GM04504 (cell line): ENCODE measurements at regions not wholly inside any gene's neighbourhood (a gene's known extent, or its start where the extent isn't known, plus 50 kb on each side); places are given as distances from the start of the nearest gene placed in this dataset.
"Not testable (repeated sequence)": the region's sequence is repeated elsewhere in the genome, so short reads cannot be mapped to it uniquely, and the experiment has no call there.

Experiments used
- DNase-seq: peaks from one replicate; pipeline ENCODE4 v3.0.0-alpha.2; 2012; ENCODE audit warnings: low read depth

DNA sequence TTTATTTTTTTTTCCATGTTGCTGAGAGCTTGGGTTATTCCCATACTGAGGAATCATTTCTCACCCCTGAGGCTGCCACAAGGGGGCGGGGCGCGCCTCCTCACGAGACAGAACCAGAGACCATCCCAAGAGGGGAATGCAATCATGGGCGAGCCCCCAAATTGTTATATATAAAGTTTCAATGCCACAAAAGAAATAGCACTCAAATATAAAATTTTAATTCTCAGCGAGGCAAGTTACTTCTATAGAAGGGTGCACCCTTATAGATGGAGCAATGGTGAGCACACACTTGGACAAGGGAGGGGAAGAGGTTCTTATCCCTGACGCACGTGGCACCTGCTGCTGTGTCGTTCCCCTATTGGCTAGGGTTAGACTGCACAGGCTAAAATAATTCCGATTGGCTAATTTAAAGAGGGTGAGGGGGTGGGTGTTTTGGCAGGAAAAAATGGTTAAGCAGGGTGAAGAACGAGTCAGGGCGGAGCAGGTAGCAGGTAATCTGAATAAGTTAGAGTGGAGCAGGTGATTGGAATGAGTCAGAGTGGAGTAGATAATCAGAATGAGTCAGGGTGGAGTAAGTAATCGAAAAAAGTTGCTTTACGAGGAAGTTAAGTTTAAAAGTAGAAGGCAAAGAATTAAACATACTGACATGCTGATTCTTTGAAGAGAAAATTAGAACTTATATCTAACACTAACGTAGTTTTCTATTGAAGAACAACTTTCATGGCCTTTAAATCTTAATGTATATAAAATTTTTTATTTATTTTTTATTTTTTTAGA is 177.5 kb downstream of the MTCL1 start:
- no peak for DNase-seq

DNA sequence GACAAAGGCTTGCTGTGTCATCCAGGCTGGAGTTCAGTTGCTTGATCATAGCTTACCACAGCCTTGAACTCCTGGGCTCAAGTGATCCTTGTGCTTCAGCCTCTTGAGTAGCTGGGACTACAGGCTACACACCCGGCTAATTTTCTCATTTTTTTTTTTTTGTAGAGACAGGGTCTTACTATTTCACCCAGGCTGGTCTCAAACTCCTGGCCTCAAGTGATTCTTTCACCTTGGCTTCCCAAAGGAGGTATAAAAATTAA is 178.0 kb downstream of the MTCL1 start:
- DNase-seq = no peak

DNA sequence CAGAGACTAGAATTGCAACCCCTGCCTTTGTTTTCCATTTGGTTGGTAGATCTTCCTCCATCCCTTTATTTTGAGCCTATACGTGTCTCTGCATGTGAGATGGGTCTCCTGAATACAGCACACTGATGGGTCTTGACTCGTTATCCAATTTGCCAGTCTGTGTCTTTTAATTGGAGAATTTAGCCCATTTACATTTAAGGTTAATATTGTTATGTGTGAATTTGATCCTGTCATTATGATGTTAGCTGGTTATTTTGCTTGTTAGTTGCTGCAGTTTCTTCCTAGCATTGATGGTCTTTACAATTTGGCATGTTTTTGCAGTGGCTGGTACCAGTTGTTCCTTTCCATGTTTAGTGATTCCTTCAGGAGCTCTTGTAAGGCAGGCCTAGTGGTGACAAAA is 182.5 kb downstream of the MTCL1 start:
- not testable (repeated sequence) for DNase-seq

DNA sequence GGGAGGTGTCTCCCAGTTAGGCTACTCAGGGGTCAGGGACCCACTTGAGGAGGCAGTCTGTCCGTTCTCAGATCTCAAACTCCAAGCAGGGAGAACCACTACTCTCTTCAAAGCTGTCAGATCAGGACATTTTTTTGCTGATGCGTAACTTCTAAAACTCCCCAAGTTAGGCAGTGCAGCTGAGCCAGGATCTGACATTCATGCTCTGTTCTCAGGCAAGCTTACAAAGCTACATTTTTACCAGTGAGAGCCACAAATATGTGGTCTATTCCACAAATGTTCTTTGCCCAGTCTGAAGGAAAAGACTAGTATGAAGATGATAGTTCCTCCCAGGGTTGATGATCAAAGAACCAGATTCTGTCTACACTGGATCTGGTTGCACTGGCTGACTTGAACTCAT is 184.1 kb downstream of the MTCL1 start:
- no peak for DNase-seq

DNA sequence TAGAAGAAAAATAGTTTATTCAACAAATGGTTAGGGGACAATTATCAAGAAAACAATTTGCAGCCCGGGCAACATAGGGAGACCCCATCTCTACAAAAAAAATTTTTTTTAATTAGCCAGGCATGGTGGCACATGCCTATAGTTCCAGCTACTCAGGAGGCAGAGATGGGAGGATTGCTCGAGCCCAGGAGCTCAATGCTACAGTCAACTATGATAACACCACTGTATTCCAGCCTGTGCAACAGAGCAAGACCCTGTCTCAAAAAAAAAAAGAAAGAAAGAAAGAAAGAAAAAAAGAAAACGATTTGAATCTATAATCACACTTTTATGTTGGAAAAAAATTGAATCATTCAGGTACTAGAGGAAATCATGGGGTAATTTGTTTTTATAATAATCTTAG is 185.1 kb downstream of the MTCL1 start:
- not testable (repeated sequence) for DNase-seq

DNA sequence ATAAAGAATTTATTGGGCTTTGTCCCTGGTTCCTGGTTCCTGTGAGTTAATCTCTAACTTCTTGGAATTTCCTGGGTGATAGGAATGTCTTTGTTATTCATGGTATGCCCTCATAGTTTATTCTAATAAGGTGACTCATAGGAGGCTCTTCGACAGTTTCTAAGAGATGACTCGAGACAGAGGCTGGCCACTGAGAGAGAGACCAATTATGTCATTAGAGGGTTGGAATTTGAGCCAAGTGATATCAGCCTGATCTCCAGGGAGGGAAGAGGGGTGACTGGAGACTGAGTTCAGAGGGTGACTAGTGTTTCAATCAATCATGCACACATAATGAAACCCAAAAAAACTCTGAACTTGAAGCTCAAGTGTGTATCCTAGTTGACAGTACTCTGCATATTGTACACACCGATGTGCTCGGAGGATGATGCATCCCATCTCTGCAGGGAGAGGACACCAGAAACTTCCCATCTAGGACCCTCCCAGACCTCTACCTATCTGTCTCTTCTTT is 185.7 kb downstream of the MTCL1 start:
- peak; percentile 88 for DNase-seq

DNA sequence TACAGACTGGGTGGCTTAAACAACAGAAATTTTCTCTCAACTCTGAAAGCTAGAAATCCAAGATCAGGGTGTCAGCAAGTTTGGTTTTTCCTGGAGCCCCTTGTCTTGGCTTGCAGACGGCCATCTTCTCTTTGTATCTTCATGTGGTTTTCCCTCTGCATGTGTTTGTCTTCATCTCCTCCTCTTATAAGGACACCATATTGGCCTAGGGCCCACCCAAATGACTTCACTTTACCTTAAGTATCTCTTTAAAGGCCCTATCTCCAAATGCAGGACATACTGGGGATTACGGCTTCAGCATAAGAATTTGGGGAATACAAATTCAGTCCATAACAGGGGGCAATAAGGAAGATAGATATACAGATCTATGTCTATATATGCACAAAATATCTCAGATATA is 187.9 kb downstream of the MTCL1 start:
- DNase-seq = no peak

DNA sequence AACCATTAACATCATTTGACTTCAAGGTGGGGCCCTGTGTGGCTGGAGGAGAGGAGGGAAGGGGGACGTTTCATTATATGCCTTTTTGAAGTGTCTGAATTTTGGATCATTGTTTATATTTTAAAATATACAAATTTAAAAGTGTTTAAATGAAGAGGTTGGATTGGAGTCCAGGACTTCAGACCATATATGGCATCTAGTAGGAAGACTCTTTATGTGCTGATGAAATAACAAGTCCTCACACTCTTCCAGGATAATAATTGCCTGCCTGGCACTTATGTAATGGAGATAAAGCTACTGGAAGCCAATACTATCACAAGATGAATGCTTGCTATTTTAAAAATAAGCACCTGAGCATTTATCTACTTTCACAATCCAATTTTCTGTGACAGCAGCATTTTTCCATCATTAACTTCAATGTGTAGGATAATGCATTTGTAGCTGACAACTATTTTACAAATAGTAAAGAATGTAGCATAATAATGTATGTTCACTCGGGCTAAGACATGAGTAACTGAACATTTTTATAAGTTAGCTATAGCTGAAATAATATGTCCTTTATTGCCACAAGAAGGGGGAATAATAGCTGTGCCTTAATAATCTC is 188.4 kb downstream of the MTCL1 start:
- no peak for DNase-seq

DNA sequence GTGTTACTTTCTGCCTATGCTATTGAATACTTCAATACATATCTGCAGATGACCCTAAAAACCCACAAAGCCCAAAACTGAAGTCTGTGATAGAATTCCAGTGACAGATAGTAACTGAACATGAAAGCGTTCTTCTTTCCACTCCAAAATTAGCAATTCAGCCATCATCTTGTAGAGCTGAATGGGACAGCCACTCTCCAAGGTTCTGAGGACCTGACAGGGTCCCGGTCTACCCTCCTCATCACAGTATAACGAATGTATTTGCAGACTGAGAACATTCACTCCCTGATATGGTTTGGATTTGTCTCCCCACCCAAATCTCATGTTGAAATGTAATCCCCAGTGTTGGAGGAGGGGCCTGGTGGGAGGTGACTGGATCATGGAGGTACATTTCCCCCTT is 189.5 kb downstream of the MTCL1 start:
- no peak for DNase-seq

DNA sequence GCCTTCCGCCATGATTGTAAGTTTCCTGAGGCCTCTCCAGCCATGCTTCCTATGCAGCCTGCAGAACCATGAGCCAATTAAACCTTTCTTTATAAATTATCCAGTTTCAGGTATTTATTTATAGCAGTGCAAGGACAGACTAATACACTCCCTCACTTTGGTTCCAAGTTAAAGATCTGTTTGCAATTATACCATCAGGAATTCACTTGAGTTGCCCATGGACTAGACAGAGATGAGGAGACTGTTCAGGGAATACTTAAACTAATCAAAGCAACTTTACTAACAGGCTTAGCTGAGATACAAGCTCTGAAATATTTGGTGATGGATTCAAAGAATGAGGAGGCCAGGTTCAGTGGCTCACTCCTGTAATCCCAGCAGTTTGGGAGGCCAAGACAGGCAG is 190.0 kb downstream of the MTCL1 start:
- no peak for DNase-seq

DNA sequence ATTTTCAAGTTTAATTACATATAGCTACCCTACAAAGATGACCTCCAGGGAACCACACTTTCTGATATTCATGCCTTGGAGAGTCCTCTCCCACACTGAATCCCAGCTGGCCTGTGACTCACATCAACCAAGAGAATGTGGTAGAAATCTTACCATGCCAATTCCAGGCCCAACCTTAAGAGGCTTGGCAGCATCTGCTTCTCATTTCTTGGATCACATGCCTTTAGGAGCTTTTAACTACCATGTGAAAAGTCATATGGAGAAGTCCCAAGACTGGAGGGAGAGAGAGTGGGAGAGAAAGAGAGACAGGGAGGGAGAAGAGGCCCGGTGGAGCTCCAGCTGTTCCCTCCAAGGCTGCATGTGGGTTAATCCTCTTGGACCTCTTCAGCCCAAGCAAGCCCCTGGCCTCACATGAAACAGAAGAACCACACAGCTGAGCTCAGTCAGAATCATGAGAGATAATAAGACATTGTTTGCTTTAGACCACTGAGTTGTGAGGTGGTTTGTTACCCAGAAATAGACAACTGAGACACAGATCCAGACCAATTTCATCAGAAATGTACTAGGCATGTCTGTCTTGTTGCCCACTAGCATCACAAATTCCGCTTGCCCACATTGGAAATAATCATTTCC is 190.7 kb downstream of the MTCL1 start:
- DNase-seq = peak; percentile 97

DNA sequence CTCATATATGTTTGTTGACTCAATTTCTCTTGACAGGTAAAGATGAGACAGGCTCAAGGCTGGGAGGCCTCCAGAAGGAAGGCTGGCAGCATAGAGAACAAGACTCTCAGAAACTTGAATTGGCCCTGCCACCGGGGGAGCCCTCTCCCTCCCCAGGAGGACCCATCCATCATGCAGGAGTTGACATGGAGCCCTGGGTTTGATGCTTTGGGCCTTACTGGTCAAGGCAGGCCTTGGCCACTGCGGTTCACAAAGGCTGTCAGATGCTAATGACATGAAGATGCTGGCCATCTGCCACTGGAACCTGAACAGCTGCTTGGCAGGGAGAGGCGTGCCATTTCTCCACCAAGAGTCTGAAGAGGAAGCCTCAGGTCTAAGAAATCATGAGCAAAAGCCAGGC is 193.6 kb downstream of the MTCL1 start:
- DNase-seq = no peak

DNA sequence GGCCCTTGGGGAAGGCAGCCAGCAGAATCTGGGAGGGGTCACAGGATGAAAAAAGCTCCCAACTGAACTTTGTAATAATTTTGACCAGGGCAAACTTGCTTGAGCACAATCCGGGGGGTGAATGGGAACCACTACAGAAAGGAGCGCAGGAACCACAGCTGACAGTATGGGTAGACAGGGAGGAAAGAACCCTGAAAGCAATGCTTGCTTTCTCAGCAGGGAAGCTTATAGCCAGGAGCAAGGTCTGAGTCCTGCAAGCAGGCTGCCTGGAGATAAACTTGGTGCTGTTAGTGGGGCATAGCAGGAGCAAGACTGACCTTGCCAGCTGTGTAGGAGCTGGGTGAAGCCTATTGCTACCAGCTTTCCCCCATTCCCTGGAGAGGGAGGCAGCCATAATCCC is 195.2 kb downstream of the MTCL1 start:
- no peak for DNase-seq

DNA sequence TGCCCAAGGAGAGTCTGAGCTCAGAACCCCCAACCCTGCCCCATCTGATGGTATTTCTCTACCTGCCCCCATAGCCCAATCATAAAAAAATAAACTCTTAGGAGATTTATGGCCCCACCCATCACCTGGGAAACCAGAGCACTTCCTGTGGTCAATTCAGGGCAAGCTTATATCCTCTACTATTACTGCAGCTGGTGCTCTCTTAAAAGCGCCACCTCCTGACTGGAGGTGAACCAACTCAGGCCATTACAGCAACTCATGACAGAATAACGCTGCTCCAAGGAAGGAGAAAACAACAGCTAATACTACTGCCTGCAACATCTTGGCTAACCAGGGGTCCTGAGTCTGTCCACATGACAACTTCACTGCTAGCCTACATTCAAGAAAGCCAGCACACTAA is 195.7 kb downstream of the MTCL1 start:
- DNase-seq = no peak

DNA sequence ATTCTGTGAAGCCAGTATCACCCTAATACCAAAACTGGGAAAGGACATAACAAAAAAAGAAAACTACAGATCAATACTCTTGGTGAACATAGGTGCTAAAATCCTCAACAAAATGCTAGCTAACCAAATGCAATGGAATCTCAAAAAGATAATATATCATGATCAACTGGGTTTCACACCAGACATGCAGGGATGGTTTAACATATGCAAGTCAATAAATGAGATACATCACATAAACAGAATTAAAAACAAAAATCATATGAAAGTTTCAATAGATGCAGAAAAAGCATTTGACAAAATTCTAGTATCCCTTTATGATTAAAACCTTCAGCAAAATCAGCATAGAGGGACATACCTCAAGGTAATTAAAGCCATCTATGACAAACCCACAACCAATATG is 198.2 kb upstream of the NDUFV2 start:
- no peak for DNase-seq

DNA sequence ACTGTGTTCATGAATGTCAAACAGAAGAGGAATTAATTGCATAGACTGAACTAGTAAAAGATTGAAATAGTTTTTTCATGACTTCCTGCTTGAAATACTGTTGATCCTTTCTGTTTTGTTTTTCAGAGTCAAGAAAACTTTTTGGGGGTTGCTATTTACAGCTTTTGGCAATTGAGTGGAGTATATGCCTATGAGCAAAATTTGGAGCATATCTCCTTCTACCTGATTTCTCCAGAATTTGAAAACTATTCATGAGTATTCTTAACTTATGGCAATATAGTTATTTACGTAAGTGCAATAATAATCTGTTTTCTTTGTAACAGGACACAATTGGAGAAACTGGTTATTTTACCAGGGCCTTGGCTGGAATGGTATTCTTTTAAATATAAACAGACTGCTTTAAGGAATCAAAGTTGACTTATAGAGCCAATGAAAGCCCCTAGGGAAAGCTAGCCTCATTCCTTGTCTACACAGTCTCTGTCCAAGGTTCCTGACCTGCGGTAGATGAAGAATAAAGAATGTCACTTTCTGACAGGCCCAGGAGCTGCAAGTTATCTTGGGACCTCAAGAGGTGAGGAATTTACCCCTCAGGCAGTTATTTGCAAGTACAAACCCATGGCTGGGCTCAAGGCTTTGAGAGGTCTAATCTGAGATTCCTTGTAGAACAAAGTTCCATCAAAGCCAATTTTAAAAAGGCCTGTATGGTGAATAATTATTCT is 193.5 kb upstream of the NDUFV2 start:
- DNase-seq = no peak

DNA sequence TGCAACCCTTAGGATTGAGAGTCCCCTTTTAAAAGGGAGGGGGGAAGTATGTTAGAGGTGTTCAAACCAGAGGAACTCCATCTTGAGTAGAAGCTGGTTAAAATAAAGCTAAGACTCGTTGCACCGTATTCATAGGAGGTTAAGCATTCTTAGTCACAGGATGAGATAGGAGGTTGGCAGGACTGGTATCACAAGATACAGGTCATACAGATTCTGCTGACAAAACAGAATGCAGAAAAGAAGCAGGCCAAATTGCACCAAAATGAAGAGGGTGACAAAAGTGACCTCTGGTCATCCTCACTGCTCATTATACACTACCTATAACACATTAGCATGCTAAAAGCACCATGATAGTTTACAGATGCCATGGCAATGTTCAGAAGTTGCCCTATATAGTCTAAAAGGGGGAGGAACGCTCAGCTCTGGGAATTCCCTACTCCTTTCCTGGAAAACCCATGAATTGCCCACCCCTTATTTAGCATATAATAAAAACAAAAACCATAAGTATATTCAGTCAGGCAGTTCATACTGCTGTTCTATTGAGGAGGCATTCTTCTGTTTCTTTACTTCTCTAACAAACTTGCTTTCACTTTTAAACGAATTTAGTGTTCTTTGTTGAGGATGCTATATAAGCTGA is 192.2 kb upstream of the NDUFV2 start:
- DNase-seq = no peak

DNA sequence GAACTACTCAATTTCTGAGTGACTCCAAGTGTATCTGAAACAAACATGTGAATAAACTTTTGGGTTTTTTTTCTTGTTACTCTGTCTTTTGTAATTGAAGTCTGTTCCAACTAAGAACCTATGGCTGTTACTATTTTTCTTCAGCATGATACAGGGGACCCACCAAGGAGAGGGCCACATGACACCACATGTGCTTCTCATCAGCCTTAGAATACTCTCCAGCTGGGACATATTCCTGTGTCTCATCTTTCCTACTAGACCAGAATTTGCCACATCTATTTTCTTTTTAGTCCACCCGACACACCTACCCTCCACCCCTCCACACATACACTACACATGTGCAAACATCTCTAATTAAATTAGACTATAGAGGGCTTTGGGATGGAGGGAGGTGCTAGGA is 191.7 kb upstream of the NDUFV2 start:
- no peak for DNase-seq

DNA sequence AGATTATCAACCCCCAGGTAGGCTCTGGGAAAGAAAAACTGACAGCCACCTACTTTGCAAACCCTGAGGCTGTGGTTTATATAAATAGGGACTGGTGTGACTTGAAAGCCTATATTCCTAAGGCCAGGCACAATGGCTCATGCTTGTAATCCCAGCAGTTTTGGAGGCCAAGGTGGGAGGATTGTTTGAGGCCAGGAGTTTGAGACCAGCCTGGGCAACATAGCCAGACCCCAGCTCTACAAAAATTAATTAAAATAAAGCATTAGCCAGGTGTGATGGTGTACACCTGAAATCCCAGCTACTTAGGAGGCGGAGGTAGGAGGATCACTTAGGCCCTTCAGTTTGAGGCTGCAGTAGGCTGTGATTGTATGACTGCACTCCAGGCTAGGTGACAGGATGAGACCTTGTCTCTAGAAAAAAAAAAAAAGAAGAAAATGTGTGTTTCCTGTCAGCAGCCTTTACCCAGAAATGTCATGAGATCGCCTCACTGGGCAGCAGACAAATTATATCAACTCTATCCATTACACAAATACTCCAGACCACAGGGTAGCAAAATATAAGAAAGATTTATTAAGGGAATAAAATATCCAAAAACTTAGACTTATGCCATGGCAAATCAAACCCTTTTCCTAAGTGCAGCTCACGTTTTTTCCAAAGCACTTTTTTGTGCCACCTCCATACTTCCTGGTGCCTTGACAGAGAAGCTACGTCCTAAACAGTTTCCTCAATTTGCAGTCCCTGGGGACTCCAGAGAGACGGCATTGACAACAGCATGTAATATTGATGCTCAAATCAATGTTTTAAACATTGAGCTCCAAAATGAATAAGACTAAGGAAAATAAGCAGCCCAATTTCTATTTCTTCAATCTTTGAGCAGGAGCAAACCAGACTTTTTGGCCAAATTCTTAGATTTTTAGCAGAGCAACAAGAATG is 190.8 kb upstream of the NDUFV2 start:
- no peak for DNase-seq

DNA sequence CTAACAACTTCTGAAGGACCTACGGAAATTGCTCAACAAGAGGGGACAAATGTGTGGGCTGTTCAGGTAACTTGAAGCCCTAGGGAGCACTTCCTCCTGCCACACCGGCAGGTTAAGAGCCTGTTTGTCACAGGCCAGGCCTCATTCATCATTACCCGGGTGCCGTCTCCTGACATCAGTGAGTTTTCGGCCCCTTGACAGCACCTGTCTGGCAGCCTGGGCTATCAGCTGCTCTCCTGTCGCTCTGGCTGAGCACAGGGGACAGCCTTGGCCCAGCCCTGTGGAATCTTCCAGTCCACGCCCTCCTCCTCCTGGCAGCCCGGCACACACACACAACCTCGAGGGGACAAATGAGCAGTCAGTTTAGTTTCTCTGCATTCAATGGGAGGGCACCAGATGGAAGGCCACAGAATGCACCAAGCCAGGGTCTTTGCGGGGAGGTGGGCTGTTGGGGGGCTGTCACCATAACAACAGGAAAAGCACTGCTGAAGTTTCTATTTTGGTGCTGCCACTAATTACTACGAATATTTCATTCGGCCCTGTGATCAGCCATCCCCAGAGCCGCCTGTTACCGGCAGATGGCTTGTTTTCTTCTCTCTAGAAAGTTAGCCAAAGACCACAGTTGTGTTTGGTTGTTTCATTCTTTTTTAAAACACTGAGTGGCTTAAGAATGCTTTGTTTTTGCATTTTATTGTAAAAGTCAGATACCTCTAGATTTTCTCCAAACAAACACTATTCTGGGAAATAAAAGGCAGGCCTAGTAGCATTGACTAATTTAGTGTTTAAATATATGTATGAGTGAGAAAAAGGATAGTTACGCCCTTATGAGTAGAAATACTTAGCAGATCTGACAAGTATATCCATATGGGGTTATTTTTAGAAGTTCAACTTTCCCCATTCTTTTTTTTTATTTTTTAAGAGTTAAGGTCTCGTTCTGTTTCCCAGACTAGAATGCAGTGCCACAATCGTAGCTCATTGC is 189.9 kb upstream of the NDUFV2 start:
- no peak for DNase-seq
